NT2/D1 (cell line): ENCODE measurements at regions not wholly inside any gene's neighbourhood (a gene's known extent, or its start where the extent isn't known, plus 50 kb on each side); places are given as distances from the start of the nearest gene placed in this dataset.

Experiments
- DNase-seq: peaks from one replicate; pipeline ENCODE4 v3.0.0-alpha.2; 2011; ENCODE audit warnings: low read depth, low spot score
- H3K27me3 ChIP-seq: 2 replicates; pipeline ENCODE4 v1.6.0; 2011; ENCODE audit warnings: mild to moderate bottlenecking; ENCODE audit not compliant: insufficient read length, insufficient read depth
- H3K36me3 ChIP-seq: 2 replicates; pipeline ENCODE4 v1.6.1; 2011; ENCODE audit warnings: mild to moderate bottlenecking, low read length, mixed read lengths; ENCODE audit not compliant: insufficient read depth, insufficient read length
- H3K4me1 ChIP-seq: 2 replicates; pipeline ENCODE4 v1.5.1; 2011; ENCODE audit not compliant: insufficient read depth, insufficient read length
- H3K4me3 ChIP-seq: 2 replicates; pipeline ENCODE4 v1.5.1; 2011; ENCODE audit warnings: low read depth; ENCODE audit not compliant: insufficient read length
- H3K9ac ChIP-seq: 2 replicates; pipeline ENCODE4 v1.6.0; 2011; ENCODE audit warnings: low read depth; ENCODE audit not compliant: insufficient read length
- H3K9me3 ChIP-seq: 2 replicates; pipeline ENCODE4 v1.5.1; 2011; ENCODE audit warnings: mild to moderate bottlenecking, low read length; ENCODE audit not compliant: insufficient read depth
- SUZ12 ChIP-seq: IDR thresholded peaks from 2 replicates; pipeline ENCODE4 v1.6.1; 2011; ENCODE audit not compliant: insufficient read length, insufficient read depth; ENCODE audit errors: extremely low read depth
- YY1 ChIP-seq: IDR thresholded peaks from 2 replicates; pipeline ENCODE4 v1.6.1; 2011; ENCODE audit not compliant: insufficient read length, insufficient read depth
- ZNF274 ChIP-seq: IDR thresholded peaks from 2 replicates; pipeline ENCODE4 v1.6.1; 2011; ENCODE audit warnings: mild to moderate bottlenecking, low read depth, low read length

DNA sequence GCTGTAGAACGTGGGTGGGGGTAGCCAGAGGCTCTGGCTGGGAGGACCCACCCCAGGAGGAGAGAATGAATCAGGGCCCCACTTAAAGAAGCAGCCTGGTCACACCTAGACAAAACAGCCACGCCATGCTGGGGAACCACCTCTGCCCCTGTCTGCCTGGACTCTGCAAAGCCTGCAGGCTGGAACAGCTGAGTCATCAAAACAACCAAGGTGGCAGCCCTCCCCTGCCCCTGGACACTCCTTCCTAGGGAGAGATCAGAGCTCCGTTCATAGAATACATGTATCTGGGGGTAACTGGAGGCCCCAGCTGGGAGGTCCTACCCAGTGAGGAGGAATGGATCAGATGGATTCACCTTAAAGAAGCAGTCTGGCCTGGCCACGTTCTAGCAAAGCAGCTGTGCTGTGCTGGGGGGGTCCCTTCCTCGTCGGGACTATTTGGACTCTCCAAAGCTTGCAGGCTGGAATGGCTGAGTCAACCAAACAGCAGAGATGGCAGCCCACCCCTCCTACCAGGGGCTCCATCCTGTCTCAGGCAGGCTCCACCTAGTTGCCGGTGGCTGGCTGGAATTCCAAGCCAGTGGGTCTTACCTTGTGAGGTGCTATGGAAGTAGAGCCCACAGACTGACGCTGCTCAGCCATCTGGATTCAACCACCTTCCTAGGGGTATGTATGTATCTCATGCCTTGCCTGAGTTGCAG lies 50.5 kb upstream of the NT5C1B start:
- H3K27me3 ChIP-seq = no peaks in the 10 kb centered on the region
- TF ChIP-seq SUZ12 (no peak), ZNF274 (no peak), YY1 (no peak)
- no peaks in the 10 kb centered on the region for H3K36me3 ChIP-seq
- no peaks in the 10 kb centered on the region for H3K9me3 ChIP-seq
- no peaks in the 10 kb centered on the region for H3K4me1 ChIP-seq
- H3K4me3 ChIP-seq = no peak overlapping the region
- H3K9ac ChIP-seq = no peak overlapping the region
- no peak for DNase-seq
